Mesothelial cell of epicardium (in vitro differentiated cells): ENCODE measurements at regions not wholly inside any gene's neighbourhood (a gene's known extent, or its start where the extent isn't known, plus 50 kb on each side); places are given as distances from the start of the nearest gene placed in this dataset.

Experiments used
- DNase-seq, 2 experiments: peaks; one replicate each; pipeline ENCODE4 v3.0.0; 2021; ENCODE audit warnings: low spot score in 2 of 2; ENCODE audit not compliant: unreplicated experiment in 2 of 2
- H3K27ac Mint-ChIP-seq: 2 replicates; pipeline ENCODE4 v1.8.0; 2021; ENCODE audit warnings: mixed read lengths
- H3K27me3 Mint-ChIP-seq: 2 replicates; pipeline ENCODE4 v1.8.0; 2021; ENCODE audit warnings: low read depth, mixed read lengths
- H3K36me3 Mint-ChIP-seq: 2 replicates; pipeline ENCODE4 v1.8.0; 2021; ENCODE audit warnings: mixed read lengths
- H3K4me1 Mint-ChIP-seq: 2 replicates; pipeline ENCODE4 v1.8.0; 2021; ENCODE audit warnings: mixed read lengths
- H3K4me3 Mint-ChIP-seq: 2 replicates; pipeline ENCODE4 v1.8.0; 2021; ENCODE audit warnings: mild to moderate bottlenecking, moderate library complexity, mixed read lengths
- H3K9me3 Mint-ChIP-seq: 2 replicates; pipeline ENCODE4 v1.8.0; 2021; ENCODE audit warnings: mixed read lengths
- CTCF ChIP-seq: fragments of 200-600 bp; sonication (generic); IDR thresholded peaks from one replicate; pipeline ENCODE4 v1.5.0; 2021; ENCODE audit warnings: antibody characterized with exemption; ENCODE audit not compliant: unreplicated experiment

GRCh38 chr1:208935517-208936187, 647.9 kb upstream of the CAMK1G start:
- DNase-seq, result no peak
- H3K4me1 Mint-ChIP-seq, result peaks cover 25% of the 10 kb centered on the region
- no peak overlapping the region for H3K4me3 Mint-ChIP-seq
- no peaks in the 10 kb centered on the region for H3K36me3 Mint-ChIP-seq
- TF ChIP-seq CTCF, result no peak
- H3K27me3 Mint-ChIP-seq, result peaks cover 2% of the 10 kb centered on the region
- H3K9me3 Mint-ChIP-seq, result no peaks in the 10 kb centered on the region
- no peak overlapping the region for H3K27ac Mint-ChIP-seq

GRCh38 chr1:208939537-208940085, 643.9 kb upstream of the CAMK1G start:
- Mint-ChIP-seq H3K27me3 (no peaks in the 10 kb centered on the region), H3K27ac (no peak overlapping the region), H3K9me3 (peaks cover 3% of the 10 kb centered on the region), H3K4me1 (peaks cover 17% of the 10 kb centered on the region), H3K4me3 (no peak overlapping the region), H3K36me3 (no peaks in the 10 kb centered on the region)
- no peak for TF ChIP-seq CTCF
- DNase-seq, result no peak

- Mint-ChIP-seq H3K4me1 (peaks cover 18% of the 10 kb centered on the region), H3K27me3 (no peaks in the 10 kb centered on the region), H3K27ac (no peak overlapping the region), H3K4me3 (no peak overlapping the region), H3K9me3 (peaks cover 3% of the 10 kb centered on the region), H3K36me3 (no peaks in the 10 kb centered on the region)
- no peak for TF ChIP-seq CTCF
- DNase-seq, result no peak
These were observed 641.0 kb upstream of the CAMK1G start for GRCh38 chr1:208942394-208943130.

- H3K27ac Mint-ChIP-seq, result no peak overlapping the region
- peaks cover 3% of the 10 kb centered on the region for H3K9me3 Mint-ChIP-seq
- H3K4me1 Mint-ChIP-seq, result peaks cover 18% of the 10 kb centered on the region
- TF ChIP-seq CTCF, result no peak
- H3K36me3 Mint-ChIP-seq, result no peaks in the 10 kb centered on the region
- no peak overlapping the region for H3K4me3 Mint-ChIP-seq
- no peaks in the 10 kb centered on the region for H3K27me3 Mint-ChIP-seq
- DNase-seq, result no peak
These were observed 640.2 kb upstream of the CAMK1G start for GRCh38 chr1:208943291-208943690.

GRCh38 chr1:208944981-208945451, 638.5 kb upstream of the CAMK1G start:
- DNase-seq, result no peak
- Mint-ChIP-seq H3K9me3 (peaks cover 6% of the 10 kb centered on the region), H3K27me3 (no peaks in the 10 kb centered on the region), H3K4me1 (peaks cover 8% of the 10 kb centered on the region), H3K4me3 (no peak overlapping the region), H3K36me3 (no peaks in the 10 kb centered on the region), H3K27ac (peak overlapping the region; percentile 67)
- TF ChIP-seq CTCF, result no peak
